Hepatocyte (in vitro differentiated cells): ENCODE measurements at regions not wholly inside any gene's neighbourhood (a gene's known extent, or its start where the extent isn't known, plus 50 kb on each side); places are given as distances from the start of the nearest gene placed in this dataset.

Experiments used
- DNase-seq: peaks from one replicate; pipeline ENCODE4 v3.0.0-alpha.2; 2016; ENCODE audit warnings: low spot score
- H2AFZ ChIP-seq: fragments of 200-600 bp; sonication (generic); 2 replicates; pipeline ENCODE4 v1.6.0; 2016; ENCODE audit warnings: antibody characterized with exemption, mild to moderate bottlenecking
- H3K27ac ChIP-seq: fragments of 200-600 bp; sonication (generic); 2 replicates; pipeline ENCODE4 v1.5.1; 2016; ENCODE audit warnings: mild to moderate bottlenecking
- H3K27me3 ChIP-seq: fragments of 200-600 bp; sonication (generic); 2 replicates; pipeline ENCODE4 v1.6.1; 2016
- H3K36me3 ChIP-seq: fragments of 200-600 bp; sonication (generic); replicated peaks from 2 replicates; pipeline ENCODE4 v1.5.1; 2016; ENCODE audit warnings: low read depth; ENCODE audit not compliant: insufficient read depth
- H3K4me1 ChIP-seq: fragments of 200-600 bp; sonication (generic); 2 replicates; pipeline ENCODE4 v1.5.1; 2016; ENCODE audit warnings: mild to moderate bottlenecking, moderate library complexity; ENCODE audit not compliant: insufficient read depth
- H3K4me2 ChIP-seq: fragments of 200-600 bp; sonication (generic); 2 replicates; pipeline ENCODE4 v1.6.0; 2016
- H3K4me3 ChIP-seq: fragments of 200-600 bp; sonication (generic); 2 replicates; pipeline ENCODE4 v1.5.1; 2016; ENCODE audit warnings: mild to moderate bottlenecking
- H3K79me2 ChIP-seq: fragments of 200-600 bp; sonication (generic); 2 replicates; pipeline ENCODE4 v1.6.0; 2017; ENCODE audit warnings: mild to moderate bottlenecking
- H3K9me2 ChIP-seq: fragments of 200-600 bp; sonication (generic); replicated peaks from 2 replicates; pipeline ENCODE4 v1.6.0; 2017; ENCODE audit warnings: mild to moderate bottlenecking; ENCODE audit not compliant: insufficient read depth
- H3K9me3 ChIP-seq: fragments of 200-600 bp; sonication (generic); 2 replicates; pipeline ENCODE4 v1.5.1; 2016; ENCODE audit warnings: low read depth, mild to moderate bottlenecking
- H4K20me1 ChIP-seq: fragments of 200-600 bp; sonication (generic); 2 replicates; pipeline ENCODE4 v1.6.0; 2016; ENCODE audit warnings: mild to moderate bottlenecking; ENCODE audit not compliant: insufficient read depth, poor library complexity, severe bottlenecking
- CTCF ChIP-seq: fragments of 200-600 bp; sonication (generic); IDR thresholded peaks from 2 replicates; pipeline ENCODE4 v1.5.1; 2016; ENCODE audit warnings: antibody characterized with exemption, mild to moderate bottlenecking; ENCODE audit not compliant: poor library complexity
- EZH2 ChIP-seq: fragments of 200-600 bp; sonication (generic); IDR thresholded peaks from 2 replicates; pipeline ENCODE4 v1.6.1; 2016; ENCODE audit warnings: antibody characterized with exemption, mild to moderate bottlenecking, borderline replicate concordance
- EZH2phosphoT487 ChIP-seq: fragments of 200-600 bp; sonication (generic); IDR thresholded peaks from one replicate; pipeline ENCODE4 v1.6.1; 2018; ENCODE audit warnings: antibody characterized with exemption, mild to moderate bottlenecking, low read depth, moderate library complexity; ENCODE audit not compliant: unreplicated experiment, severe bottlenecking
- WGBS: methylation state at CpG from one replicate; pipeline ENCODE4 v1.1.6; 2016; ENCODE audit warnings: low lambda C conversion rate; ENCODE audit errors: missing lambda C conversion rate; 5-methylcytosine and 5-hydroxymethylcytosine counted together

GRCh38 chr2:7837237-7837760, 844.6 kb upstream of the ID2 start:
- H3K27ac ChIP-seq = no peak overlapping the region
- DNase-seq = no peak
- H3K9me2 ChIP-seq = no peaks in the 10 kb centered on the region
- H3K27me3 ChIP-seq = peaks cover 3% of the 10 kb centered on the region
- no peak overlapping the region for H2AFZ ChIP-seq
- no peaks in the 10 kb centered on the region for H3K9me3 ChIP-seq
- H3K36me3 ChIP-seq = no peaks in the 10 kb centered on the region
- H3K4me2 ChIP-seq = no peak overlapping the region
- H3K79me2 ChIP-seq = no peaks in the 10 kb centered on the region
- no peaks in the 10 kb centered on the region for H4K20me1 ChIP-seq
- peaks cover 9% of the 10 kb centered on the region for H3K4me1 ChIP-seq
- no peak overlapping the region for H3K4me3 ChIP-seq
- no peak for TF ChIP-seq EZH2phosphoT487
- no peak for TF ChIP-seq EZH2
- TF ChIP-seq CTCF = no peak
- WGBS = 65% methylated on average over 2 of the region's 2 CpGs

GRCh38 chr2:7838669-7839068, 843.2 kb upstream of the ID2 start:
- H4K20me1 ChIP-seq = no peaks in the 10 kb centered on the region
- 87% methylated on average over 4 of the region's 4 CpGs for WGBS
- H3K79me2 ChIP-seq = no peaks in the 10 kb centered on the region
- no peak for TF ChIP-seq EZH2
- TF ChIP-seq EZH2phosphoT487 = no peak
- TF ChIP-seq CTCF = no peak
- no peak overlapping the region for H3K27ac ChIP-seq
- H3K9me3 ChIP-seq = no peaks in the 10 kb centered on the region
- no peaks in the 10 kb centered on the region for H3K9me2 ChIP-seq
- peaks cover 9% of the 10 kb centered on the region for H3K4me1 ChIP-seq
- DNase-seq = no peak
- H3K4me3 ChIP-seq = no peak overlapping the region
- no peak overlapping the region for H2AFZ ChIP-seq
- peaks cover 3% of the 10 kb centered on the region for H3K27me3 ChIP-seq
- no peaks in the 10 kb centered on the region for H3K36me3 ChIP-seq
- H3K4me2 ChIP-seq = no peak overlapping the region

- Histone ChIP-seq H3K4me3 (no peak overlapping the region), H3K36me3 (no peaks in the 10 kb centered on the region), H3K9me2 (no peaks in the 10 kb centered on the region), H3K4me2 (no peak overlapping the region), H3K27me3 (no peaks in the 10 kb centered on the region), H3K9me3 (no peaks in the 10 kb centered on the region), H3K4me1 (peaks cover 5% of the 10 kb centered on the region), H3K79me2 (no peaks in the 10 kb centered on the region), H2AFZ (no peak overlapping the region), H4K20me1 (no peaks in the 10 kb centered on the region), H3K27ac (no peak overlapping the region)
- WGBS = 95% methylated on average over 16 of the region's 16 CpGs
- TF ChIP-seq CTCF (no peak), EZH2phosphoT487 (no peak), EZH2 (no peak)
- no peak for DNase-seq
These were observed 841.0 kb upstream of the ID2 start for GRCh38 chr2:7840651-7841380.
